Colonic mucosa (tissue), 4 donors: ENCODE measurements at regions not wholly inside any gene's neighbourhood (a gene's known extent, or its start where the extent isn't known, plus 50 kb on each side); places are given as distances from the start of the nearest gene placed in this dataset.

ENCODE experiments used
- DNase-seq: peaks from one replicate; pipeline ENCODE4 v3.0.0-alpha.2; 2020
- H3K27ac ChIP-seq: fragments of 200-600 bp; one replicate; pipeline ENCODE4 v1.8.0; 2021
- H3K27me3 ChIP-seq: fragments of 200-600 bp; one replicate; pipeline ENCODE4 v1.8.0; 2021
- H3K36me3 ChIP-seq: fragments of 200-600 bp; one replicate; pipeline ENCODE4 v1.8.0; 2021
- H3K4me1 ChIP-seq: fragments of 200-600 bp; one replicate; pipeline ENCODE4 v1.8.0; 2021; ENCODE audit warnings: mild to moderate bottlenecking
- H3K4me3 ChIP-seq: fragments of 200-600 bp; one replicate; pipeline ENCODE4 v1.8.0; 2021
- H3K9ac ChIP-seq, 2 donors: one replicate each; pipeline ENCODE4 v1.7.0; 2013; ENCODE audit warnings: control low read depth in 2 of 2, low read depth in 2 of 2, low read length in 2 of 2
- H3K9me3 ChIP-seq: fragments of 200-600 bp; one replicate; pipeline ENCODE4 v1.8.0; 2021
- intact Hi-C: fragments of 100-400 bp; cut with DNase I; formaldehyde crosslinking; loops from one replicate; pipeline ENCODE4 v1.14.1; 2022
- TF ChIP-seq, protein P1 (sequence below): fragments of 200-600 bp; IDR thresholded peaks from one replicate; pipeline ENCODE4 v1.8.0; 2022; ENCODE audit warnings: antibody characterized with exemption, mild to moderate bottlenecking
- donor health status: healthy.
- donor health status: DM: no; HTN: no; CAD: no.
- donor health status: DM: no; HTN: no; CAD: no.

DNA sequence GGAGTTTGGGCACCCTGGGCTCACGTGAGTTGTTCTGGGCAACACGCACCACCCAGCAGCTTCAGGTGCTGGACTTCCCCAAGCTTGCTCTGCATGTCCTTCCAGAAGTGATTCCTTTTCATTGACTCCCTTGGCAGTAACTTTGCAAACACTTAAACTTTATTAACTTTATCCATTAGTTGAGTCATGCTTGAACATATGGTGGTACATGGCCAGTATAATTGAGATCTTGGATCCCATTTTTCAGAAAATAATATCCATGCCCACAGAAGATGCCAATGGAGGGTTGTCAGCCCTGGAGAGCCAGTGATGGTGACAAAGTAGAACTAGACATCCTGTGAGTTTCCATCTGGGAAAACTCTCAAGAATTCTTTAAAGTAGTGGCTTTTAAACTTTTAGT, 144.2 kb downstream of the COPS8 start:
- no peaks in the 10 kb centered on the region for H3K4me1 ChIP-seq
- TF ChIP-seq, protein P1, sequence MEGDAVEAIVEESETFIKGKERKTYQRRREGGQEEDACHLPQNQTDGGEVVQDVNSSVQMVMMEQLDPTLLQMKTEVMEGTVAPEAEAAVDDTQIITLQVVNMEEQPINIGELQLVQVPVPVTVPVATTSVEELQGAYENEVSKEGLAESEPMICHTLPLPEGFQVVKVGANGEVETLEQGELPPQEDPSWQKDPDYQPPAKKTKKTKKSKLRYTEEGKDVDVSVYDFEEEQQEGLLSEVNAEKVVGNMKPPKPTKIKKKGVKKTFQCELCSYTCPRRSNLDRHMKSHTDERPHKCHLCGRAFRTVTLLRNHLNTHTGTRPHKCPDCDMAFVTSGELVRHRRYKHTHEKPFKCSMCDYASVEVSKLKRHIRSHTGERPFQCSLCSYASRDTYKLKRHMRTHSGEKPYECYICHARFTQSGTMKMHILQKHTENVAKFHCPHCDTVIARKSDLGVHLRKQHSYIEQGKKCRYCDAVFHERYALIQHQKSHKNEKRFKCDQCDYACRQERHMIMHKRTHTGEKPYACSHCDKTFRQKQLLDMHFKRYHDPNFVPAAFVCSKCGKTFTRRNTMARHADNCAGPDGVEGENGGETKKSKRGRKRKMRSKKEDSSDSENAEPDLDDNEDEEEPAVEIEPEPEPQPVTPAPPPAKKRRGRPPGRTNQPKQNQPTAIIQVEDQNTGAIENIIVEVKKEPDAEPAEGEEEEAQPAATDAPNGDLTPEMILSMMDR = no peak
- intact Hi-C loops = no loop called here
- H3K27ac ChIP-seq = no peak overlapping the region
- H3K36me3 ChIP-seq = no peaks in the 10 kb centered on the region
- no peak overlapping the region for H3K9ac ChIP-seq
- no peaks in the 10 kb centered on the region for H3K9me3 ChIP-seq
- H3K4me3 ChIP-seq = no peak overlapping the region
- H3K27me3 ChIP-seq = no peaks in the 10 kb centered on the region
- DNase-seq = no peak

DNA sequence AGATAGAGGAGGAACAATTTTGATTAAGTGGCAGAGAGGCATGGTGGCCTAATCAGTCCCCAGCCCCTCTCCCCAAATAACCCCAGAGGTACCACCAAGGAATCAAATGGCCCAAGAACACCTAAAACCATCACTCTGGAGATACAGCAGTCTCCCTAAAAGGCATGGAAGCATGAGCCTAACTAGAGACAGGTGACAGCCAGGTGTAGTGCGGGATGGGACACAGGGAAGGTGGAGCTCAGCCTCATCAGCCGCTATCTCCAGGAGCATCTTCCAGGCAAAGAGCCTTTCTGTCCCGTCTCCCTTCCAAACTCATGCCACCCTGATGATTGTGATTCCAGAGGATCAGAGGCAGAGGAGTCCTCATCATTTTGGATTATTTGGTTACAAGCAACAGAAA, 144.7 kb downstream of the COPS8 start:
- DNase-seq = no peak
- no peak overlapping the region for H3K9ac ChIP-seq
- H3K4me3 ChIP-seq = no peak overlapping the region
- no peaks in the 10 kb centered on the region for H3K36me3 ChIP-seq
- H3K4me1 ChIP-seq = no peaks in the 10 kb centered on the region
- intact Hi-C loops = no loop called here
- H3K27ac ChIP-seq = no peak overlapping the region
- no peaks in the 10 kb centered on the region for H3K9me3 ChIP-seq
- H3K27me3 ChIP-seq = no peaks in the 10 kb centered on the region
- TF ChIP-seq, protein P1 = no peak

DNA sequence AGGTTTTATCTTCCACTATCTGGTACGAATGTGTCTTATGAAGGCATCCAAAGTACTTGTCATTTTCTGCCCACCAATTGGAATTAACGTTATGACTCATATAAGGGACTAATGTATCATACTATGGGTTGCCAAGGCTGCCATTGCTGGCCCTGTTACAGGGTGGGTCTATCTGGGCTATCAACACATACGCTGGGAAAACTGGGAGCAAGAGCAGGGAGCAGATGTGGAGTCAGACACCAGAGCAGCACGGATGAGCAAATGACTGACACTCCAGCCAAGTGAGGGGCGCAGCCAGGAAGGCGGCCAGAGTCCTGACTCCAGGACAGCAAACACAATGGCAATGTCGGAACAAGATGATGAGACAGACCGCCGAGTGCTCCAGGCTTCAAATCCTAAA, 145.9 kb downstream of the COPS8 start:
- Histone ChIP-seq H3K27me3 (no peaks in the 10 kb centered on the region), H3K4me1 (no peaks in the 10 kb centered on the region), H3K4me3 (no peak overlapping the region), H3K27ac (no peak overlapping the region), H3K9me3 (no peaks in the 10 kb centered on the region), H3K9ac (no peak overlapping the region), H3K36me3 (no peaks in the 10 kb centered on the region)
- TF ChIP-seq, protein P1 = no peak
- no peak for DNase-seq
- intact Hi-C loops = no loop called here

DNA sequence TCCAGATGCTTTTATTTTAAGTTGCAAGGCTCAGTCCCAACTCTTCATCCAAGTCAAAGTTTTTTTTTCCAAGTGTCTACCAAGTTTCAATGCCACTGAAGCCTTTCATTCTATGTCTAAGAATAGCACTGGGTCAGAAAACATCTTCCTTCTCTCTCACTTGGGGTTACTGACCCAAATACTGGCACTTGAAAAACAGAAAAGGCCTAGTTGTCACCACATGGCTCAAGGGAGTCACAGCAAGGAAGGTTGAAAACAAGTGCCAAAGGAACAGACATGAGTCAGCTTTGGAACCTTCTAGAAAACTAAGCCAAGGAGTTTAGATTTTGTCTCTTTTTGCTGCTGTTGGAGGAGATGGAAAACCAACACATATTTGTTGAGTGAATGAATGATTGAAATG, 146.5 kb downstream of the COPS8 start:
- no peak for DNase-seq
- TF ChIP-seq, protein P1 = no peak
- Histone ChIP-seq H3K9ac (no peak overlapping the region), H3K4me1 (no peaks in the 10 kb centered on the region), H3K4me3 (no peak overlapping the region), H3K27me3 (no peaks in the 10 kb centered on the region), H3K36me3 (no peaks in the 10 kb centered on the region), H3K9me3 (no peaks in the 10 kb centered on the region), H3K27ac (no peak overlapping the region)
- intact Hi-C loops = no loop called here

DNA sequence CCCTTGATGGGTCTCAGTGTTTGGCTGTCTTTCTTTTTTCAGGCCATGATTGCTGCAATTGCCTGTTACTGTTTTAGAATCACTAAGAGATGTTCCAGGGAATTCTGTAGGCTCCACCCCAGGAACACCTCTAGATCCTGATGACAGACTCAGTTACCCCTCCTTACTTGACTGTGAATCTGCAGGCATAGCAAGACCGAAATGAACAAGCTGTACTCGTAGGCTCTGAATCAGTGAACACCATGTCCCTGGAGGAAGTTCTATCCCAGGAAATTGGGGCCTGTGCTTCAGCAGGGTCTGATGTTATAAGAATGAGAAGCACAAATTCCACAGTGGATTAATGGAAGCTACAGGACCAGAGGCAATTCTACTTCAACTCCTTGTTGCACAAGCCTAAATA, 148.6 kb downstream of the COPS8 start:
- Histone ChIP-seq H3K27ac (no peak overlapping the region), H3K36me3 (no peaks in the 10 kb centered on the region), H3K4me1 (no peaks in the 10 kb centered on the region), H3K9me3 (no peaks in the 10 kb centered on the region), H3K9ac (no peak overlapping the region), H3K4me3 (no peak overlapping the region), H3K27me3 (no peaks in the 10 kb centered on the region)
- intact Hi-C loops = no loop called here
- TF ChIP-seq, protein P1 = no peak
- DNase-seq = no peak
